B cell (primary cell): ENCODE measurements at regions not wholly inside any gene's neighbourhood (a gene's known extent, or its start where the extent isn't known, plus 50 kb on each side); places are given as distances from the start of the nearest gene placed in this dataset.

Experiments
- ATAC-seq: fragments of 200-7000 bp; cut with Tn5 transposase; one replicate; pipeline ENCODE4 v1.10.0; 2021; ENCODE audit warnings: low read depth, mild to moderate bottlenecking, moderate number of reproducible peaks, moderate library complexity
- CTCF ChIA-PET: fragments of 350-600 bp; sonication (Branson Sonifier 250); formaldehyde crosslinking; loops from one replicate; lab custom pipeline; 2021; ENCODE audit warnings: antibody characterized with exemption, inconsistent platforms; lab: Charles Lee
- POLR2A ChIA-PET: fragments of 350-600 bp; sonication (Branson Sonifier 250); formaldehyde crosslinking; loops from one replicate; lab custom pipeline; 2021; ENCODE audit warnings: antibody characterized with exemption; lab: Charles Lee
- DNase-seq: peaks from one replicate; pipeline ENCODE4 v3.0.0; 2013
- H2AFZ ChIP-seq: 2 replicates; pipeline ENCODE4 v1.6.1; 2012; ENCODE audit warnings: mild to moderate bottlenecking, low read depth, low read length; ENCODE audit not compliant: insufficient read depth, poor library complexity, severe bottlenecking
- H3K27ac ChIP-seq, 2 donors: 1 replicate in 1 of 2; 2 replicates in 1 of 2; pipeline ENCODE4 v1.5.1; 2012 to 2013; ENCODE audit warnings: low read length in 2 of 2, mild to moderate bottlenecking in 2 of 2, moderate library complexity in 1 of 2
- H3K27me3 ChIP-seq, 4 experiments: fragments of 200-600 bp in 1 of 4; sonication (generic) in 1 of 4; replicated peaks in 1 of 4; 1 replicate in 2 of 4; 2 replicates in 2 of 4; pipeline versions ENCODE4 v1.6.1 to v1.7.0; 2013 to 2016; ENCODE audit warnings: low read length in 3 of 4, mild to moderate bottlenecking in 2 of 4, mixed read lengths in 1 of 4, moderate library complexity in 1 of 4; ENCODE audit not compliant: insufficient read depth in 4 of 4, control insufficient read depth in 3 of 4; ENCODE audit errors: control extremely low read depth in 1 of 4
- H3K36me3 ChIP-seq, 2 experiments: replicated peaks in 1 of 2; 1 replicate in 1 of 2; 2 replicates in 1 of 2; pipeline versions ENCODE4 v1.6.1 to v1.7.1; 2013; ENCODE audit warnings: low read length in 1 of 2; ENCODE audit not compliant: insufficient read depth in 2 of 2, control insufficient read depth in 1 of 2; ENCODE audit errors: control extremely low read depth in 1 of 2, extremely low read depth in 1 of 2
- H3K4me1 ChIP-seq, 2 donors: fragments of 200-600 bp in 1 of 2; sonication (generic) in 1 of 2; 1 replicate in 1 of 2; 2 replicates in 1 of 2; pipeline versions ENCODE4 v1.5.1 to v1.6.1; 2013 to 2017; ENCODE audit warnings: low read length in 2 of 2; ENCODE audit not compliant: control insufficient read depth in 2 of 2, insufficient read depth in 2 of 2
- H3K4me2 ChIP-seq: replicated peaks from 2 replicates; pipeline ENCODE3; 2012; ENCODE audit warnings: mild to moderate bottlenecking, low read depth, low read length; ENCODE audit not compliant: poor library complexity, severe bottlenecking
- H3K4me3 ChIP-seq, 5 experiments: fragments of 200-600 bp in 1 of 5; sonication (generic) in 1 of 5; 1 replicate in 3 of 5; 2 replicates in 2 of 5; pipeline versions ENCODE4 v1.5.1 to v1.7.0; 2011 to 2016; ENCODE audit warnings: low read length in 4 of 5, mild to moderate bottlenecking in 4 of 5, low read depth in 2 of 5, control low read depth in 1 of 5, moderate library complexity in 1 of 5; ENCODE audit not compliant: insufficient read depth in 1 of 5; ENCODE audit errors: control extremely low read depth in 1 of 5, extremely low read depth in 1 of 5
- H3K79me2 ChIP-seq: fragments of 200-600 bp; sonication (generic); one replicate; pipeline ENCODE4 v1.6.0; 2016; ENCODE audit warnings: low read length; ENCODE audit not compliant: control insufficient read depth, insufficient read depth
- H3K9ac ChIP-seq: fragments of 200-600 bp; sonication (generic); 2 replicates; pipeline ENCODE4 v1.6.1; 2017; ENCODE audit warnings: mild to moderate bottlenecking, low read length, moderate library complexity
- H3K9me3 ChIP-seq, 3 donors: one replicate each; pipeline versions ENCODE4 v1.6.1 to v1.7.1; 2013; ENCODE audit warnings: low read length in 2 of 3; ENCODE audit not compliant: control insufficient read depth in 2 of 3, insufficient read depth in 1 of 3; ENCODE audit errors: control extremely low read depth in 1 of 3
- H4K20me1 ChIP-seq: 2 replicates; pipeline ENCODE4 v1.6.0; 2012; ENCODE audit warnings: mild to moderate bottlenecking, low read length; ENCODE audit not compliant: insufficient read depth, control insufficient read depth, poor library complexity, severe bottlenecking
- H3K27ac Mint-ChIP-seq: one replicate; pipeline ENCODE4 v1.8.0; 2021; ENCODE audit warnings: mixed read lengths
- H3K27me3 Mint-ChIP-seq: one replicate; pipeline ENCODE4 v1.8.0; 2021; ENCODE audit warnings: mixed read lengths
- H3K4me1 Mint-ChIP-seq: one replicate; pipeline ENCODE4 v1.8.0; 2021; ENCODE audit warnings: mixed read lengths
- H3K4me3 Mint-ChIP-seq: one replicate; pipeline ENCODE4 v1.8.0; 2021; ENCODE audit warnings: mixed read lengths
- H3K9me3 Mint-ChIP-seq: one replicate; pipeline ENCODE4 v1.8.0; 2022; ENCODE audit warnings: mixed read lengths; ENCODE audit not compliant: insufficient read depth
- CTCF ChIP-seq: fragments of 200-600 bp; IDR thresholded peaks from one replicate; pipeline ENCODE4 v1.8.0; 2022; ENCODE audit warnings: antibody characterized with exemption, mild to moderate bottlenecking
- EZH2 ChIP-seq: IDR thresholded peaks from 2 replicates; pipeline ENCODE4 v1.6.1; 2012; ENCODE audit warnings: borderline replicate concordance, low read depth, mild to moderate bottlenecking, moderate library complexity, low read length; ENCODE audit not compliant: insufficient read depth, poor library complexity, severe bottlenecking
- WGBS: methylation state at CpG from one replicate; pipeline ENCODE4 v1.1.5; 2013; ENCODE audit warnings: missing lambda C conversion rate; ENCODE audit not compliant: insufficient coverage; 5-methylcytosine and 5-hydroxymethylcytosine counted together
- intact Hi-C: fragments of 100-400 bp; cut with micrococcal nuclease; formaldehyde crosslinking; loops from one replicate; pipeline ENCODE4 v1.10.0; 2022

- no peak overlapping the region for H3K27ac Mint-ChIP-seq
- ChIA-PET CTCF (no interaction called here), POLR2A (no interaction called here)
- Histone ChIP-seq H3K79me2 (no peaks in the 10 kb centered on the region), H3K9ac (no peak overlapping the region), H3K27ac (no peak overlapping the region), H2AFZ (no peak overlapping the region), H4K20me1 (no peaks in the 10 kb centered on the region), H3K36me3 (no peaks in the 10 kb centered on the region), H3K4me1 (no peaks in the 10 kb centered on the region), H3K4me2 (no peak overlapping the region), H3K4me3 (no peak overlapping the region), H3K27me3 (no peaks in the 10 kb centered on the region), H3K9me3 (no peaks in the 10 kb centered on the region)
- no peaks in the 10 kb centered on the region for H3K4me1 Mint-ChIP-seq
- DNase-seq (no peak), ATAC-seq (no peak)
- no peak overlapping the region for H3K4me3 Mint-ChIP-seq
- WGBS, result no CpG with 5 or more reads among the region's 1 CpG
- no peaks in the 10 kb centered on the region for H3K27me3 Mint-ChIP-seq
- H3K9me3 Mint-ChIP-seq, result peaks cover 7% of the 10 kb centered on the region
- no peak for TF ChIP-seq EZH2
- TF ChIP-seq CTCF, result no peak
- intact Hi-C loops, result no loop called here
Observed at GRCh38 chr2:228556717-228557116, 375.2 kb upstream of the SPHKAP start.

DNA sequence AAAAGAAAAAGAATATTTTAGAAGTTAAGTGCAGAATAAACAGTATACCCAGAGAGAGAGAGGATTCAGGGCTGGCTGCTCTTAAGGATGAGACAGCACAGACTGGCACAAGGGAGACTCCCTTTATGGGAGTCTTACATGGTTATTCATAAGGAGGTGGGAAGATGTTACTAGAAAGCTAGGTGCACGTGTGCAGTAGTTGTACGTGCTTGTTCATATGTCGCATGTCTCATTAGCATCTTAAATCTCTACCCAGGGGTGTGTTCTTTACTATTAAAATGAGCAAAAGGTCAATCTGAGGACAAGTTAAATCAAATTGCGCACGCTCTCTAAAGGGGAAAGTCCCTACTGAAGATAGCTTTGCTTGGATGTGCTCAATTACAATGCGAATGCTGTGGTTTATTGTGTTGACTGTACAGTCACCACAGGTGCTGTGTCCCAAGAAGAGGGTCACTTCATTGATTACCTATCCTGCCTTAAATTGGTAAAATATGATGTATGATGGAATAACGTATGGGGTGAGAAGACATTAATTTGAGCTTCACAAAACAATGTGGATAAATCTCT, 368.0 kb upstream of the SPHKAP start:
- ChIA-PET CTCF (no interaction called here), POLR2A (no interaction called here)
- Histone ChIP-seq H3K79me2 (no peaks in the 10 kb centered on the region), H3K27ac (no peak overlapping the region), H3K9me3 (no peaks in the 10 kb centered on the region), H3K4me3 (no peak overlapping the region), H3K9ac (no peak overlapping the region), H3K36me3 (no peaks in the 10 kb centered on the region), H3K4me1 (no peaks in the 10 kb centered on the region), H2AFZ (no peak overlapping the region), H3K4me2 (no peak overlapping the region), H4K20me1 (no peaks in the 10 kb centered on the region), H3K27me3 (no peaks in the 10 kb centered on the region)
- intact Hi-C loops, result no loop called here
- Mint-ChIP-seq H3K4me3 (no peak overlapping the region), H3K9me3 (peaks cover 7% of the 10 kb centered on the region), H3K27me3 (no peaks in the 10 kb centered on the region), H3K4me1 (no peaks in the 10 kb centered on the region), H3K27ac (no peak overlapping the region)
- TF ChIP-seq CTCF, result no peak
- TF ChIP-seq EZH2, result no peak
- no peak for ATAC-seq
- DNase-seq, result no peak
- WGBS, result 82% methylated on average over 3 of the region's 7 CpGs
